ENCODE measurements at regions not wholly inside any gene's neighbourhood (a gene's known extent, or its start where the extent isn't known, plus 50 kb on each side); places are given as distances from the start of the nearest gene placed in this dataset.

DNA sequence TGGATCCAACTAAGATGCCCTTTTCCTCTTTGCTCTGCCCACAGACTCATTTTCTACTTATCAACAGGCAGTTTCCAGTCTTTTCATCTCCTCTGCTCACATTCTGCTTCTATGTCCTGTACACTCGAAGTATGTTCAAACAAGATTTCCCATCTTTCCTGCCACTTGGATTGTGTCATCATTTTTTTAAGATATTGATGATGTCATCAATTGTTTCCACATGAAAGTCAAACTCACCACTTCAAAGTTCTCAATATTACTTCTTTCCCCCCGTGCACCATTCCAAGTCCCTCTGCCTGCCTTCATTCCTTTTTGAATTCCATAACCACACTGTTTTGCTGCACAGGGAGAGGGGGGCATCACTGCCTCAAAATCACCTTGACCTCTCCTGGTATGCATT lies 175.0 kb upstream of the RFX3 start:
- no peaks in the 10 kb centered on the region for H3K79me2 ChIP-seq (ENCODE audit: insufficient read depth, low read length)
- no peaks in the 10 kb centered on the region for H3K27me3 ChIP-seq (ENCODE audit: control insufficient read depth in 1 of 2, insufficient read depth in 2 of 2, low read length in 2 of 2)
- 0% methylated on average over 2 of the region's 2 CpGs for WGBS (ENCODE audit: low lambda C conversion rate)
- no peaks in the 10 kb centered on the region for H3K36me3 ChIP-seq (replicated peaks in 1 of 2; ENCODE audit: control insufficient read depth in 1 of 2, insufficient read depth in 2 of 2, low read length in 2 of 2)
- H3K27ac ChIP-seq (ENCODE audit: extremely low read length, insufficient read depth, low read length): no peak overlapping the region
- FAIRE-seq (no peak), ATAC-seq (no peak), DNase-seq (ENCODE audit: low spot score) (no peak)
- POLR2A ChIA-PET: no interaction called here
- no peaks in the 10 kb centered on the region for H3K9me3 ChIP-seq (ENCODE audit: low read length)
- intact Hi-C loops (cut with micrococcal nuclease; ENCODE audit: unreplicated experiment) (no loop called here), in situ Hi-C loops (cut with HindIII; ENCODE audit: extremely low pct_ligation_motif_present, low pct_unique_long_range_greater_than_20kb) (no loop called here)
- H4K20me1 ChIP-seq (ENCODE audit: insufficient read depth, low read length): no peaks in the 10 kb centered on the region
- H3K4me3 ChIP-seq (replicated peaks in 1 of 3; ENCODE audit: insufficient read depth in 1 of 3, low read depth in 2 of 3, low read length in 3 of 3): no peak overlapping the region
- no peak for TF ChIP-seq NR2F1 (CRISPR knock-in tag; IDR thresholded peaks at IDR 0.05)
- TF ChIP-seq, protein P1, sequence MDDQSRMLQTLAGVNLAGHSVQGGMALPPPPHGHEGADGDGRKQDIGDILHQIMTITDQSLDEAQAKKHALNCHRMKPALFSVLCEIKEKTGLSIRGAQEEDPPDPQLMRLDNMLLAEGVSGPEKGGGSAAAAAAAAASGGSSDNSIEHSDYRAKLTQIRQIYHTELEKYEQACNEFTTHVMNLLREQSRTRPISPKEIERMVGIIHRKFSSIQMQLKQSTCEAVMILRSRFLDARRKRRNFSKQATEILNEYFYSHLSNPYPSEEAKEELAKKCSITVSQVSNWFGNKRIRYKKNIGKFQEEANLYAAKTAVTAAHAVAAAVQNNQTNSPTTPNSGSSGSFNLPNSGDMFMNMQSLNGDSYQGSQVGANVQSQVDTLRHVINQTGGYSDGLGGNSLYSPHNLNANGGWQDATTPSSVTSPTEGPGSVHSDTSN (CRISPR knock-in tag; IDR thresholded peaks at IDR 0.05; ENCODE audit: borderline replicate concordance): no peak
- TF ChIP-seq ATF7 (IDR thresholded peaks at IDR 0.05): peak; percentile 98
- no peak for TF ChIP-seq ATF7 (CRISPR knock-in tag; IDR thresholded peaks at IDR 0.05)
- TF ChIP-seq CREB1 (IDR thresholded peaks at IDR 0.05): peak; percentile 84
- no peak for TF ChIP-seq CREB1 (CRISPR knock-in tag; IDR thresholded peaks at IDR 0.05)
- TF ChIP-seq PRPF4 (IDR thresholded peaks at IDR 0.05; ENCODE audit: low read depth, low read length, poor library complexity, severe bottlenecking): no peak
- no peak for TF ChIP-seq ZNF883 (CRISPR knock-in tag; IDR thresholded peaks at IDR 0.05; ENCODE audit: not compliant biosample characterization)
- TF ChIP-seq, protein P2, sequence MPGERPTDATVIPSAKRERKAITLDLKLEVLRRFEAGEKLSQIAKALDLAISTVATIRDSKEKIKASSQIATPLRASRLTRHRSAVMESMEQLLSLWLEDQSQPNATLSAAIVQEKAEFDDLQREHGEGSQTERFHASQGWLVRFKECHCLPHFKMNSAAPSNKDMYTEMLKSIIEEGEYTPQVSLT (CRISPR knock-in tag; IDR thresholded peaks at IDR 0.05; ENCODE audit: borderline replicate concordance, low read depth): no peak
- TF ChIP-seq MAFK (conservative IDR thresholded peaks at IDR 0.05 in 1 of 2, IDR thresholded peaks at IDR 0.05 in 1 of 2; ENCODE audit: low read length in 2 of 2): peak; percentile 81 to 90
- no peak for TF ChIP-seq ZNF557 (CRISPR knock-in tag; IDR thresholded peaks at IDR 0.05)
- peak; percentile 88 for TF ChIP-seq MAFF (IDR thresholded peaks at IDR 0.05; ENCODE audit: low read depth, low read length)
- H3K4me2 ChIP-seq (ENCODE audit: low read depth, low read length): no peak overlapping the region
- no peak overlapping the region for H2AFZ ChIP-seq (ENCODE audit: low read length)
- H3K9ac ChIP-seq (ENCODE audit: insufficient read depth, low read depth, low read length): no peak overlapping the region
- no TSS peak for BruUV-seq (replicated peaks)
- CTCF ChIA-PET (ENCODE audit: low intra/inter-chr PET ratio, low total read pairs): no interaction called here
- H3K4me1 ChIP-seq (ENCODE audit: insufficient read depth, low read length): no peaks in the 10 kb centered on the region

Measured in HepG2 (cell line).